Stomach smooth muscle (tissue), 2 donors: ENCODE measurements at regions not wholly inside any gene's neighbourhood (a gene's known extent, or its start where the extent isn't known, plus 50 kb on each side); places are given as distances from the start of the nearest gene placed in this dataset.

Experiments used
- H3K27ac ChIP-seq: one replicate; pipeline ENCODE4 v1.7.0; 2013; ENCODE audit warnings: mild to moderate bottlenecking, low read length, inconsistent platforms
- H3K27me3 ChIP-seq, 2 donors: one replicate each; pipeline ENCODE4 v1.7.0; 2013; ENCODE audit warnings: low read length in 2 of 2; ENCODE audit not compliant: insufficient read depth in 2 of 2, control insufficient read depth in 1 of 2
- H3K36me3 ChIP-seq, 2 donors: one replicate each; pipeline ENCODE4 v1.7.0; 2013; ENCODE audit warnings: low read length in 2 of 2; ENCODE audit not compliant: control insufficient read depth in 2 of 2, insufficient read depth in 2 of 2
- H3K4me1 ChIP-seq: one replicate; pipeline ENCODE4 v1.7.0; 2013; ENCODE audit warnings: low read length; ENCODE audit not compliant: control insufficient read depth, insufficient read depth
- H3K4me3 ChIP-seq, 2 donors: one replicate each; pipeline ENCODE4 v1.7.0; 2013; ENCODE audit warnings: low read length in 2 of 2
- H3K9ac ChIP-seq, 2 donors: one replicate each; pipeline ENCODE4 v1.7.0; 2013; ENCODE audit warnings: low read length in 2 of 2, mild to moderate bottlenecking in 1 of 2
- H3K9me3 ChIP-seq, 2 donors: one replicate each; pipeline ENCODE4 v1.7.0; 2013; ENCODE audit warnings: low read length in 2 of 2; ENCODE audit not compliant: control insufficient read depth in 2 of 2
- donor health status: healthy.
- donor health status: Pancreatic carcinoma.

DNA sequence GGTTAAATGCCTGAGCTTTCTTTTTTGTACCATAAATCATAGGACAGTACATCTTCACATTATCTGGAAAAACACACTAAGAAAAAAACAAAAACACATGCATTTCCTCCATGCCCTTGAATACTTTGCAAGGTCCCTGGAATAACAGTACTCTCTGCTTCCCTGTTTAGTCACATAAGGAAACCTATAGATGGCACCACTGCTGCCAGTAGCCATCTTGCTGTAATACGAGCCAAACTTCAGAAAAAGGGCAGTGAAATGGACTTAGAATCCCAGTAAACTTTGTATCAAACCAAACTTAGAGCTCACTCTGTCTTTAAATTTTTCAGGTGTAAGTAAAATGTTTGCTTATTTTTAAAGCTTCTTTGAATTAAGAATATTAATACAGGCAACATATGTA is 435.5 kb downstream of the KCNJ2 start:
- Histone ChIP-seq H3K27me3 (no peaks in the 10 kb centered on the region), H3K9ac (no peak overlapping the region), H3K36me3 (no peaks in the 10 kb centered on the region), H3K4me3 (no peak overlapping the region), H3K4me1 (no peaks in the 10 kb centered on the region), H3K9me3 (no peaks in the 10 kb centered on the region), H3K27ac (no peak overlapping the region)

DNA sequence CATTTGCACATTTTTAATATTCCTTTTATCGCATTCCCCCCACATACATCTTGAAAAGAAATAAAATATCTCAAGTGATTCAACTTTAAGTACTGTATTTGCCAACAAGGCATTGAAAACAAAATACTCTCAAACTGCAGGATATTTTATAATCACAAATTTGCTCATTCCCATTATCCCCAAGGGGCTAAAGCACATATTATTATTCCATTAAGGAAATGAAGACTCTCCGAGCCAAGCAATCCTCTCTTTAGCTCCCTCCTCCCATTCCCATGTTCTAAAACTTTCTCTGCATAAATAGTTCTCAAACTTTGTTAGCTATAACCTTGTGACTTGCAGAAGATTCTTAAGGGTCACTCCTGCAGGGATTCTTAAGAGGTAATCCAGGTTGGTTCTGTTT is 436.8 kb downstream of the KCNJ2 start:
- no peaks in the 10 kb centered on the region for H3K36me3 ChIP-seq
- no peaks in the 10 kb centered on the region for H3K27me3 ChIP-seq
- no peak overlapping the region for H3K27ac ChIP-seq
- H3K4me3 ChIP-seq = no peak overlapping the region
- H3K4me1 ChIP-seq = no peaks in the 10 kb centered on the region
- H3K9me3 ChIP-seq = no peaks in the 10 kb centered on the region
- H3K9ac ChIP-seq = no peak overlapping the region

DNA sequence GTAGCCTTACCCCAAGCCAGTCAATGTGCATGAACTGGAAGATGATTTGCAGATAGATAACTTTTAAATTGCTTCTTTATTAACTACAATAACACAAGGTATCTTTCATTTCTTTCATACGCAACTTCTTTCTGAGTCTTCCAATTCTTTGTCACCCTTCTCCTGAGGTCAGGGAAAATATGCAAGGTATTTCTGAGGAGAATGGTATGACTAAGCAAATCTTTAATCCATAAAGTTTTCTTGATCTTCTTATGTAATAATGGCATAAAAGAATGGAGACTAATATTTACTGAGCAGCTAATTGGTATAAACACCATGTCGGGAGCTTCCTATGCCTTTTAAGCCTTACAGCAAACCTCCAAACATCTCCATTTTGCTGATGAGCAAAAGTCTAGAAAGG is 438.9 kb downstream of the KCNJ2 start:
- H3K9me3 ChIP-seq = no peaks in the 10 kb centered on the region
- no peak overlapping the region for H3K9ac ChIP-seq
- H3K27me3 ChIP-seq = no peaks in the 10 kb centered on the region
- H3K4me3 ChIP-seq = no peak overlapping the region
- H3K27ac ChIP-seq = no peak overlapping the region
- H3K36me3 ChIP-seq = no peaks in the 10 kb centered on the region
- H3K4me1 ChIP-seq = no peaks in the 10 kb centered on the region

DNA sequence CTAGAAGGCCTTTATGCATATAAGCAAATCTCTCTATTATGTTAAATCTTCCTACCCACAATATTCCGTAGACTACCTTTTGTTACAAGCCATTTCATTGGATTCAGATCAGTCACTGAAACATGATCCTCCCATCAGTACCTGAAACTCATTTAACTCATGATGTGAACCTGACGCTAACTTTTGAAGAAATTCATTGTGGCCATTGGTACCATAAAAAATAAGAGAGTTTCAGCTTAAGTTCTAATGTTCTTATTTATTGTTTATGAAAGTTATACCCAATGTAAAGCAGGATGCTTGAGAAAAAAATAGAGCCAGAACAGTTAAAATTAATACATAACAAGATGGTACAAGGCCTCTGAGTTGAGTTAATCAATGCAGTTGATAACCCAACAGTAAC is 439.6 kb downstream of the KCNJ2 start:
- Histone ChIP-seq H3K27ac (no peak overlapping the region), H3K9ac (no peak overlapping the region), H3K9me3 (no peaks in the 10 kb centered on the region), H3K4me1 (no peaks in the 10 kb centered on the region), H3K36me3 (no peaks in the 10 kb centered on the region), H3K4me3 (no peak overlapping the region), H3K27me3 (no peaks in the 10 kb centered on the region)

DNA sequence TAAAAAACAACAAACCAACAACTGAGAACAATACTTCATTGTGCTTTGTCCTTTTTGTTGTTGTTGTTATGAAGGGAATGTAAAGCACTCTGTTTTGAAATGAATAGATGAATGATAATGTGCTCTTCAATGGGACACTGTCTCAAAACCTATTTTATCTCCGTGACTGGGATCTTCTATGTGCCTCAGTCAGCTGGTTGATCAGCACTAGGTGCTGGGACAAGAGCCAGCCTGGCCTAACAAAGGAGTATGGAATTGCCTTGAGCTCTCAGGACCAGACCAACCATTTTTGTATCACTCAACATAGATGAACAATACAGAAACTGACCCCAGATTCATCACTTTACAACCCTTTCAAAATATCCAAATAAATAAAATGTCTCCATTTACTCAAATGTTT is 440.2 kb downstream of the KCNJ2 start:
- Histone ChIP-seq H3K9ac (no peak overlapping the region), H3K4me3 (no peak overlapping the region), H3K36me3 (no peaks in the 10 kb centered on the region), H3K4me1 (no peaks in the 10 kb centered on the region), H3K27ac (no peak overlapping the region), H3K27me3 (no peaks in the 10 kb centered on the region), H3K9me3 (no peaks in the 10 kb centered on the region)

DNA sequence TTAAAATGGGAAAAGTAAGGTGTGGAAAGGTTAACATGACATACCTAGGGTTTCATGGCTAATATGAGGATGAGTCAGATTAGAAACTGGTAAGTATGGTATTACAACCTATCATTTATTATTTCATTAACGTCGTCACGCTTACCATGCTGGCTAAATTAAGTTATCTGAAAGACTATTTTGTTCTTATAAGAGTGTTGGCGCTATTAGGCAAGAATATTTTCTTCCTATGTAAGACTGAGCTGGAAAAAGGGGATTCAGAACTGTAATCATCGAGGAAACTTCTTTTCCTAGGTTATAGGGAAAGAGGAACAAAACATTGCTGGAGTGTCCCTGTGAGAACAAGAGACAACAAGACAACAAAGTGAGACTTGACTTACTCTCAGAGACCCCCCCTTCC is 440.8 kb downstream of the KCNJ2 start:
- Histone ChIP-seq H3K9ac (no peak overlapping the region), H3K4me1 (no peaks in the 10 kb centered on the region), H3K27ac (no peak overlapping the region), H3K36me3 (no peaks in the 10 kb centered on the region), H3K9me3 (no peaks in the 10 kb centered on the region), H3K4me3 (no peak overlapping the region), H3K27me3 (no peaks in the 10 kb centered on the region)

DNA sequence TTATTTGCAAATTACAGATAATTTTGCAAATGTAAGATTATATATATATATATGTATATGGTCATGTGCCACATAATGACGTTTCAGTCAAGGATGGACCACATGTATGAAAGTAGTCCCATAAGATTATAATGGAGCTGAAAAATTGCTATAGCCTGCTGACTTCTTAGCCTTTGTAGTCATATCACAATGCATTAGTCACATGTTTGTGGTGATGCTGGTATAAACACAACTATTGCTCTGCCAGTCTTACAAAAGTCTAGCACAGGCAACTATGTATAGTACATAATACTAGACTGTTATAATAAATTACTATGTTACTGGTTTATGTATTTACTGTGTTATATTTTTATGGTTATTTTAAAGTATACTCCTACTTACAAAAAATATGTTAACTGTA is 444.3 kb downstream of the KCNJ2 start:
- Histone ChIP-seq H3K9ac (no peak overlapping the region), H3K9me3 (no peaks in the 10 kb centered on the region), H3K4me3 (no peak overlapping the region), H3K4me1 (no peaks in the 10 kb centered on the region), H3K27me3 (no peaks in the 10 kb centered on the region), H3K36me3 (no peaks in the 10 kb centered on the region), H3K27ac (no peak overlapping the region)

DNA sequence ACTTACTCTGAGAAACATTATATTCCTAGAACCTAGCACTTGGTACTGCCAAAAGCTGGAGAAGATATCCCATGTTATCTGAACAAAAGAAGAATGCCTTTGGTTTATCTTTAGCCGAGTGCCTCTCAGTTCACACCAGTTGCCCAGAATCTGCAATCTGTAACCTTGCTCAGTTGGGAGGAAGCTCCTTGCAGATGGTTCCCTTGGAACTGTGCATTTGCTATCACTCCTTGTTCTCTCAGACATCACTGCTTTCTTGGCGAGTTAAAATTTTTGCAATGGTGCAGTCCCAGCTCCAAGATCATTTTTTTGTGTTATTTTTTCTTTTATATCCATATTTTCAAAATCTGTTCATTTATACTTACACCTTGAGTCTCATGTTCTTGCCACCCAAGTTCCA is 446.5 kb downstream of the KCNJ2 start:
- no peak overlapping the region for H3K4me3 ChIP-seq
- no peaks in the 10 kb centered on the region for H3K9me3 ChIP-seq
- H3K4me1 ChIP-seq = no peaks in the 10 kb centered on the region
- no peak overlapping the region for H3K27ac ChIP-seq
- H3K36me3 ChIP-seq = no peaks in the 10 kb centered on the region
- no peak overlapping the region for H3K9ac ChIP-seq
- no peaks in the 10 kb centered on the region for H3K27me3 ChIP-seq

DNA sequence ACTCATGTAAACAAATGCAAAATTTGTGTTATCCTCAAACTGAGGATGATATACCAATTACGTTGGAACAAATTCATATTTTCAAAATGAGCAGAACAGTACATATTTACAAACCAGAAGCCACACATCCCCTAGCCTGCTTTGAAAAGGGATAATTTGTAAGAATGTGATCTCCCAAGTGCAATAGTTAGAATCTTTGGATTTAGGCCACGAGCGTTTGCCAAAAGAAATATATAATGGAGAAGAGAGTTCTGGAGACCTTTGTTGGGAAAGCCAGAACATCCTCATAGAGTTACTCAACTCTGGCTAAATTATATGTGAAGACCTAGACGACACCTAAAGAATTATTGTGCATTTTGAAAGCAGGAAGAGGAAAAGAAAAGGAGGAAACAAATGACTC is 449.3 kb downstream of the KCNJ2 start:
- H3K9me3 ChIP-seq = no peaks in the 10 kb centered on the region
- no peak overlapping the region for H3K27ac ChIP-seq
- H3K27me3 ChIP-seq = no peaks in the 10 kb centered on the region
- no peak overlapping the region for H3K9ac ChIP-seq
- H3K4me1 ChIP-seq = no peaks in the 10 kb centered on the region
- no peaks in the 10 kb centered on the region for H3K36me3 ChIP-seq
- H3K4me3 ChIP-seq = no peak overlapping the region

DNA sequence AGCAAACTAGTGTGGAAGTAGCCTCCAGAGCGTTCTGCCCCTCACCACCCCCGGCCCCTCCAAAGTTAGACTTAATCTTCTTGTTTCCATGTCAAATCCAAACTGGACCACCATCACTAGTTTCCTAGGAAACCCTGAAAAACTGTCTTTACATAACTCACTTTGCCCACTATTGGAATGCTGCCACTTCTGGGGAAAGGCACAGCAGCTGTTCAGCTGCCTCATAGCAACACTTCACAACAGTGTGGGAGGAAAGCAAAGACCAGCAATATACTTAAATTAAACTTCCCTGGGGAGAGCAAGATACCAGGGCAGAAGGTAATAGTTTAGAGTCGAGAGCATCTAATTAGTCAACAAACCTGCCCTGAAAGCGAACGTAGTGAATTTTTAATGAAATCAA is 452.2 kb downstream of the KCNJ2 start:
- no peak overlapping the region for H3K4me3 ChIP-seq
- no peaks in the 10 kb centered on the region for H3K36me3 ChIP-seq
- no peaks in the 10 kb centered on the region for H3K9me3 ChIP-seq
- no peaks in the 10 kb centered on the region for H3K4me1 ChIP-seq
- H3K9ac ChIP-seq = no peak overlapping the region
- no peak overlapping the region for H3K27ac ChIP-seq
- H3K27me3 ChIP-seq = no peaks in the 10 kb centered on the region

DNA sequence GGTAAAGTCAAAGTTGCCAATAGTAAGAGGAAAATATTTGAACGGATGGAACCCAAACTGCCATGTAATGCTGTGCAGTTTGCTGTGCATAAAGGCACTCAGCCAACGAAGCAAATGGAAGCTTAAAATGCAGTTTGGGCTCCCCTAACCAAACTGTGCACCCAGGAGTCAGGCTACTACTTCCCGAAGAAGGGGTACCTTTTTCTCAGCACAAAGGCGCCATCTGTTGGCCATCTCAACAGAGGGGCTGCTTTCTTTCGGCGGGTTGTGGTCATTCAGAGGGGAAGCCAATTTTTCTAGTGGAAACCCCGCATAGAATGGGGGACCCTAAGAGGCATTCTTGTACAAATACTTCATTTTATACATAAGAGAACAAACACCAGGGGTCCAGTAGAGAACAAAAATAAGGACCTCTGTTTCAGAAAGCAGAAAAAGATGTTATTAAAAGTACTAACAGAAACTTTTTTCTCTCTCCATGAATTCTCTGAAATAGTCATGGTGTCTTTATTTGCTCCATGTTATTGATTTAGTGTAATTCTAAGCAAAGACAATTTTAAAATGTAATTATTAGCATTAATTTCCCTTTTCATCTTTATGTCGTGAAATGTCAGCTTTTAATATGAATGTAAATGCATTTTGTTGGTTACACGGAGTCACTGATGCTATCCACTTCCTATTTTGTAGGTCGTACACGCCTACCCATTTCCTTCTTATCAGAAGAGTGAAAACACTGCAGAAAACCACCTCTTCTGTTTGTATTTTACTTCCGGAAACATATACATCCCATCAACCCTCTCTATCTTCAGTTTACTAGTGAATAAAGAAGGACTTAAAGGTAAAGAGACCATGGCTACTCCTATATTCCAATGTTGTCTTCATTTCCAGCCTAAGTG is 453.3 kb downstream of the KCNJ2 start:
- Histone ChIP-seq H3K9ac (no peak overlapping the region), H3K36me3 (no peaks in the 10 kb centered on the region), H3K4me1 (no peaks in the 10 kb centered on the region), H3K9me3 (no peaks in the 10 kb centered on the region), H3K27me3 (no peaks in the 10 kb centered on the region), H3K27ac (no peak overlapping the region), H3K4me3 (no peak overlapping the region)
